GM12878 (cell line): ENCODE measurements at regions not wholly inside any gene's neighbourhood (a gene's known extent, or its start where the extent isn't known, plus 50 kb on each side); places are given as distances from the start of the nearest gene placed in this dataset.

Experiments used
- EP300 ChIP-seq, 2 experiments: fragments of 150-350 bp in 1 of 2; IDR thresholded peaks; 2 replicates each; pipeline ENCODE4 v1.6.1; 2011 to 2012; ENCODE audit warnings: low read depth in 2 of 2, low read length in 2 of 2, borderline replicate concordance in 1 of 2, improper control_type of control experiment in 1 of 2, inconsistent platforms in 1 of 2; ENCODE audit not compliant: control insufficient read depth in 1 of 2
- GABPA ChIP-seq: IDR thresholded peaks from 2 replicates; pipeline ENCODE4 v1.6.1; 2014; ENCODE audit warnings: antibody characterized with exemption, low read depth, mild to moderate bottlenecking, inconsistent platforms
- JUND ChIP-seq: IDR thresholded peaks from 2 replicates; pipeline ENCODE4 v1.6.1; 2012; ENCODE audit warnings: low read depth, mild to moderate bottlenecking, low read length, improper control_type of control experiment, moderate library complexity
- MYC ChIP-seq: IDR thresholded peaks from 2 replicates; pipeline ENCODE4 v1.6.1; 2011; ENCODE audit warnings: mild to moderate bottlenecking, low read length, moderate library complexity, inconsistent platforms; ENCODE audit not compliant: insufficient read depth, insufficient replicate concordance, insufficient read length, severe bottlenecking
- RFX5 ChIP-seq: IDR thresholded peaks from 2 replicates; pipeline ENCODE4 v1.6.1; 2011; ENCODE audit warnings: low read depth, low read length, improper control_type of control experiment
- SIN3A ChIP-seq: IDR thresholded peaks from 2 replicates; pipeline ENCODE4 v1.6.1; 2012; ENCODE audit warnings: low read depth, low read length, improper control_type of control experiment
- SREBF2 ChIP-seq: IDR thresholded peaks from 2 replicates; pipeline ENCODE4 v1.6.1; 2012; ENCODE audit warnings: mild to moderate bottlenecking, low read length
- SUPT20H ChIP-seq: IDR thresholded peaks from 2 replicates; pipeline ENCODE4 v1.6.1; 2011; ENCODE audit warnings: low read depth, mild to moderate bottlenecking, low read length, moderate library complexity, borderline replicate concordance; ENCODE audit not compliant: control insufficient read depth
- YY1 ChIP-seq: IDR thresholded peaks from 2 replicates; pipeline ENCODE4 v1.6.1; 2011; ENCODE audit warnings: low read depth, mild to moderate bottlenecking, low read length
- TF ChIP-seq, protein P1 (sequence below), 3 experiments: IDR thresholded peaks in 2 of 3; conservative IDR thresholded peaks in 1 of 3; 2 replicates each; pipeline ENCODE4 v1.5.1; 2011; ENCODE audit warnings: low read depth in 3 of 3, low read length in 3 of 3, mild to moderate bottlenecking in 3 of 3, control low read depth in 2 of 3, moderate library complexity in 2 of 3, inconsistent platforms in 1 of 3, mixed read lengths in 1 of 3; ENCODE audit not compliant: control insufficient read depth in 2 of 3, insufficient read depth in 1 of 3; ENCODE audit errors: extremely low read depth in 1 of 3

GRCh38 chr5:2653991-2654390 lies 97.5 kb downstream of the IRX2 start:
- TF ChIP-seq, protein P1, sequence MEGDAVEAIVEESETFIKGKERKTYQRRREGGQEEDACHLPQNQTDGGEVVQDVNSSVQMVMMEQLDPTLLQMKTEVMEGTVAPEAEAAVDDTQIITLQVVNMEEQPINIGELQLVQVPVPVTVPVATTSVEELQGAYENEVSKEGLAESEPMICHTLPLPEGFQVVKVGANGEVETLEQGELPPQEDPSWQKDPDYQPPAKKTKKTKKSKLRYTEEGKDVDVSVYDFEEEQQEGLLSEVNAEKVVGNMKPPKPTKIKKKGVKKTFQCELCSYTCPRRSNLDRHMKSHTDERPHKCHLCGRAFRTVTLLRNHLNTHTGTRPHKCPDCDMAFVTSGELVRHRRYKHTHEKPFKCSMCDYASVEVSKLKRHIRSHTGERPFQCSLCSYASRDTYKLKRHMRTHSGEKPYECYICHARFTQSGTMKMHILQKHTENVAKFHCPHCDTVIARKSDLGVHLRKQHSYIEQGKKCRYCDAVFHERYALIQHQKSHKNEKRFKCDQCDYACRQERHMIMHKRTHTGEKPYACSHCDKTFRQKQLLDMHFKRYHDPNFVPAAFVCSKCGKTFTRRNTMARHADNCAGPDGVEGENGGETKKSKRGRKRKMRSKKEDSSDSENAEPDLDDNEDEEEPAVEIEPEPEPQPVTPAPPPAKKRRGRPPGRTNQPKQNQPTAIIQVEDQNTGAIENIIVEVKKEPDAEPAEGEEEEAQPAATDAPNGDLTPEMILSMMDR (IDR thresholded peaks at IDR 0.05 in 2 of 3, conservative IDR thresholded peaks at IDR 0.05 in 1 of 3; ENCODE audit: control insufficient read depth in 2 of 3, extremely low read depth in 1 of 3, insufficient read depth in 1 of 3, low read depth in 3 of 3, low read length in 3 of 3): no peak
- TF ChIP-seq MYC (no peak), SUPT20H (no peak), JUND (no peak), GABPA (no peak), SIN3A (no peak), YY1 (no peak), RFX5 (no peak), EP300 (IDR thresholded peaks at IDR 0.05; ENCODE audit: borderline replicate concordance in 1 of 2, control insufficient read depth in 1 of 2, low read depth in 2 of 2, low read length in 2 of 2) (no peak), SREBF2 (no peak)
